SHP77 (cell line): ENCODE measurements at regions not wholly inside any gene's neighbourhood (a gene's known extent, or its start where the extent isn't known, plus 50 kb on each side); places are given as distances from the start of the nearest gene placed in this dataset.
"Not testable (repeated sequence)": the region's sequence is repeated elsewhere in the genome, so short reads cannot be mapped to it uniquely, and the experiment has no call there.

Source experiments
- DNase-seq, 2 experiments: peaks; one replicate each; lab custom pipeline; 2025; lab: John Stamatoyannopoulos, UW

GRCh38 chr3:180743813-180744590, 64.7 kb upstream of the CCDC39 start:
- peak in 1 of 2 experiments; percentile 6 for DNase-seq

- no peak for DNase-seq
Measured at GRCh38 chr3:180747805-180748361, 68.6 kb upstream of the CCDC39 start.

GRCh38 chr3:180749322-180749721, 70.0 kb upstream of the CCDC39 start:
- DNase-seq = no peak

- DNase-seq = no peak
Measured at GRCh38 chr3:180749796-180750195, 70.5 kb upstream of the CCDC39 start.

GRCh38 chr3:180755556-180755955, 76.3 kb upstream of the CCDC39 start:
- no peak for DNase-seq

GRCh38 chr3:180762866-180763265, 83.6 kb upstream of the CCDC39 start:
- DNase-seq = no peak

- no peak for DNase-seq
Measured at GRCh38 chr3:180764481-180764880, 85.2 kb upstream of the CCDC39 start.

GRCh38 chr3:180770639-180771038, 91.3 kb upstream of the CCDC39 start:
- DNase-seq = no peak

GRCh38 chr3:180776433-180776832, 97.1 kb upstream of the CCDC39 start:
- DNase-seq = no peak

- no peak for DNase-seq
Measured at GRCh38 chr3:180782195-180782984, 103.1 kb upstream of the CCDC39 start.

GRCh38 chr3:180786227-180786626, 106.9 kb upstream of the CCDC39 start:
- DNase-seq = not testable (repeated sequence)

- DNase-seq = no peak
Measured at GRCh38 chr3:180789774-180790173, 110.5 kb upstream of the CCDC39 start.

GRCh38 chr3:180798197-180798596, 114.3 kb upstream of the FXR1 start:
- DNase-seq = no peak

GRCh38 chr3:180802837-180803236, 109.6 kb upstream of the FXR1 start:
- DNase-seq = peak; percentile 27 to 31

- peak; percentile 9 to 17 for DNase-seq
Measured at GRCh38 chr3:180804916-180805315, 107.6 kb upstream of the FXR1 start.

GRCh38 chr3:180808823-180809575, 103.5 kb upstream of the FXR1 start:
- DNase-seq = no peak

GRCh38 chr3:180820400-180820799, 92.1 kb upstream of the FXR1 start:
- DNase-seq = no peak

- DNase-seq = no peak
Measured at GRCh38 chr3:180825964-180826363, 86.5 kb upstream of the FXR1 start.

GRCh38 chr3:180827171-180827570, 85.3 kb upstream of the FXR1 start:
- no peak for DNase-seq

GRCh38 chr3:180828001-180828720, 84.3 kb upstream of the FXR1 start:
- no peak for DNase-seq

GRCh38 chr3:180828723-180829408, 83.6 kb upstream of the FXR1 start:
- DNase-seq = no peak
